HG02840 (cell line): ENCODE measurements at regions not wholly inside any gene's neighbourhood (a gene's known extent, or its start where the extent isn't known, plus 50 kb on each side); places are given as distances from the start of the nearest gene placed in this dataset.

Experiments used
- ATAC-seq: cut with Tn5 transposase; IDR thresholded peaks from one replicate; pipeline ENCODE4 v1.9.1; 2021; ENCODE audit warnings: mild to moderate bottlenecking, moderate library complexity, moderate number of reproducible peaks; ENCODE audit not compliant: unreplicated experiment, low FRiP score

GRCh38 chrX:20399728-20400414, 133.2 kb upstream of the RPS6KA3 start:
- no peak for ATAC-seq

- ATAC-seq: no peak
Measured at GRCh38 chrX:20397587-20397986, 130.9 kb upstream of the RPS6KA3 start.

- ATAC-seq: no peak
Measured at GRCh38 chrX:20394451-20394850, 127.7 kb upstream of the RPS6KA3 start.

GRCh38 chrX:20393944-20394343, 127.2 kb upstream of the RPS6KA3 start:
- ATAC-seq: no peak

GRCh38 chrX:20388594-20388993, 121.9 kb upstream of the RPS6KA3 start:
- no peak for ATAC-seq

- ATAC-seq: no peak
Measured at GRCh38 chrX:20383477-20383876, 116.8 kb upstream of the RPS6KA3 start.

- peak; percentile 65 for ATAC-seq
Measured at GRCh38 chrX:20382518-20383297, 116.0 kb upstream of the RPS6KA3 start.

GRCh38 chrX:20382082-20382481, 115.4 kb upstream of the RPS6KA3 start:
- ATAC-seq: no peak

- ATAC-seq: no peak
Measured at GRCh38 chrX:20378233-20378920, 111.7 kb upstream of the RPS6KA3 start.

- ATAC-seq: no peak
Measured at GRCh38 chrX:20374900-20375438, 108.3 kb upstream of the RPS6KA3 start.

- ATAC-seq: no peak
Measured at GRCh38 chrX:20374450-20374849, 107.7 kb upstream of the RPS6KA3 start.

GRCh38 chrX:20373063-20373462, 106.4 kb upstream of the RPS6KA3 start:
- no peak for ATAC-seq

GRCh38 chrX:20372533-20372932, 105.8 kb upstream of the RPS6KA3 start:
- no peak for ATAC-seq

GRCh38 chrX:20369468-20369867, 102.8 kb upstream of the RPS6KA3 start:
- ATAC-seq: no peak

GRCh38 chrX:20364238-20364637, 97.5 kb upstream of the RPS6KA3 start:
- ATAC-seq: no peak

- no peak for ATAC-seq
Measured at GRCh38 chrX:20363275-20363674, 96.6 kb upstream of the RPS6KA3 start.

GRCh38 chrX:20362268-20363267, 95.9 kb upstream of the RPS6KA3 start:
- no peak for ATAC-seq

GRCh38 chrX:20361890-20362262, 95.2 kb upstream of the RPS6KA3 start:
- ATAC-seq: no peak

- ATAC-seq: no peak
Measured at GRCh38 chrX:20361081-20361889, 94.6 kb upstream of the RPS6KA3 start.
